Activated T-helper 1 cell treated with anti-CD3 and anti-CD28 coated beads, Interleukin-12 subunit alpha, Interleukin-12 subunit beta, Interleukin-2, Interleukin-4 antibody, amounts not matched to agents 30 ng/mL and 10 ng/mL and 1 ng/mL, durations not matched to agents 14 hours and 24 hours and 36 hours (primary cell): ENCODE measurements at regions not wholly inside any gene's neighbourhood (a gene's known extent, or its start where the extent isn't known, plus 50 kb on each side); places are given as distances from the start of the nearest gene placed in this dataset.

Experiments used
- DNase-seq: peaks from one replicate; pipeline ENCODE4 v3.0.0; 2021; ENCODE audit warnings: low spot score
- H3K27ac Mint-ChIP-seq: one replicate; pipeline ENCODE4 v1.8.0; 2021; ENCODE audit warnings: mild to moderate bottlenecking, mixed read lengths
- H3K27me3 Mint-ChIP-seq: one replicate; pipeline ENCODE4 v1.8.0; 2022; ENCODE audit warnings: mild to moderate bottlenecking, moderate library complexity, mixed read lengths; ENCODE audit not compliant: insufficient read depth
- H3K36me3 Mint-ChIP-seq: one replicate; pipeline ENCODE4 v1.8.0; 2021; ENCODE audit warnings: low read depth, mixed read lengths
- H3K4me1 Mint-ChIP-seq: one replicate; pipeline ENCODE4 v1.8.0; 2021; ENCODE audit warnings: low read depth, mixed read lengths
- H3K4me3 Mint-ChIP-seq: one replicate; pipeline ENCODE4 v1.8.0; 2021; ENCODE audit warnings: mild to moderate bottlenecking, moderate library complexity, mixed read lengths
- H3K9me3 Mint-ChIP-seq: one replicate; pipeline ENCODE4 v1.8.0; 2021; ENCODE audit warnings: mixed read lengths
- intact Hi-C: fragments of 100-400 bp; cut with micrococcal nuclease; formaldehyde crosslinking; loops from one replicate; pipeline ENCODE4 v1.15.1; 2024

- Mint-ChIP-seq H3K4me3 (no peak overlapping the region), H3K36me3 (no peaks in the 10 kb centered on the region), H3K9me3 (no peaks in the 10 kb centered on the region), H3K27me3 (peaks cover 2% of the 10 kb centered on the region), H3K27ac (no peak overlapping the region), H3K4me1 (no peaks in the 10 kb centered on the region)
- no peak for DNase-seq
- intact Hi-C loops = no loop called here
Measured at GRCh38 chr2:23073056-23073455, 311.9 kb upstream of the KLHL29 start.

GRCh38 chr2:23073671-23074070 is 311.3 kb upstream of the KLHL29 start:
- Mint-ChIP-seq H3K9me3 (no peaks in the 10 kb centered on the region), H3K4me3 (no peak overlapping the region), H3K27me3 (peaks cover 2% of the 10 kb centered on the region), H3K27ac (no peak overlapping the region), H3K36me3 (no peaks in the 10 kb centered on the region), H3K4me1 (no peaks in the 10 kb centered on the region)
- DNase-seq = no peak
- intact Hi-C loops = no loop called here

GRCh38 chr2:23077596-23077995 is 307.4 kb upstream of the KLHL29 start:
- H3K9me3 Mint-ChIP-seq = no peaks in the 10 kb centered on the region
- H3K36me3 Mint-ChIP-seq = no peaks in the 10 kb centered on the region
- H3K27me3 Mint-ChIP-seq = no peaks in the 10 kb centered on the region

DNA sequence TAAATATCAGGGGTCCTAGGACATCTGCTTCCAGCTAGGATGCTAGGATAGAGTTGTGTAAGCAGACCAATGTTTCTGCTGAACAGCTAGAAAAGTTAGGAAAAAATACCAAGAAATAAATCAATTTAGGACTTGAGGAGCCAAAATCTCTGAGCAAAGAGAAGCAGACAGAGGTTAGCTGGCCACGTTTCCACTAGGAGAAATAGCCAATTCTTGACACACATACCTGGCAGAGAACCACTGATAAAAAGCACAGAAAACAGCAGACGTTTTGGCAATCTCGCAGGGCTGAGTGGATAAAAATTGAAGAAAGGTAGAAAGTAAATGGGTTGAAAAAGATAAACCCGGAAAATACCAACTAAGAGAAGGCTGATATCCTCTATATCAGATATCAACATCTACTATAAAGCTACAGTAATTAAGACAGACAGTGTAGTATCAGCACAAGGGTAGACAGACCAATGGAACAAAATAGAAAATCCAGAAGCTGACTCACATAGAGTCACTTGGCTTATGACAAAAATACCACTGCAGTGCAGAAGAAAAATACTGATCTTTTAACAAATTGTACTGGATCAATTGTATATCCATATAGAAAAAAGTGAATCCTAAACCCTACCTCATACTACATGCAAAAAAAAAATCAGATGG is 306.1 kb upstream of the KLHL29 start:
- H3K9me3 Mint-ChIP-seq = no peaks in the 10 kb centered on the region
- H3K4me3 Mint-ChIP-seq = no peak overlapping the region
- no peaks in the 10 kb centered on the region for H3K36me3 Mint-ChIP-seq
- H3K4me1 Mint-ChIP-seq = no peaks in the 10 kb centered on the region
- intact Hi-C loops = no loop called here
- no peak overlapping the region for H3K27ac Mint-ChIP-seq
- H3K27me3 Mint-ChIP-seq = no peaks in the 10 kb centered on the region
- DNase-seq = no peak

More at GRCh38 chr2:23077596-23077995, 307.4 kb upstream of the KLHL29 start:
- intact Hi-C loops = no loop called here
- no peak overlapping the region for H3K27ac Mint-ChIP-seq
- H3K4me1 Mint-ChIP-seq = no peaks in the 10 kb centered on the region
- no peak overlapping the region for H3K4me3 Mint-ChIP-seq
- DNase-seq = no peak

DNA sequence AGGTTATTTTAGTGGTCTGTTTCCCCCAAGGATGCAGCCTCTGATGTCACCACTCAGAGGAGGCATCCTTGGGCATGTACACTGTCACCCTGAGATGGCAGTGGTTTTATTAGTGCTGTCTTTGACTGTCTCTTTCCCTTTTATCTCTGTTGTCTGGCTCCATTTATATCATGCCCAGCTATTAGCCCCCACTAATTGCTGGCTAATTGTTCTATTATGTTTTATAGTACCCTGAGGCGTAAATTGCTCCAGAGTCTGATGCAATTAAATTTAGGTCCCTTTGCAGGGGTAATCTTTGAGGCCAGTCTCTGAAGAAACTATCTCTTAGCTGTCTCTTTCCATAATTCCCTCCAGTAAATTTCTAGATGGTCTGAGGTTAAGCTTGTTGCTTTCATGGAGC is 301.0 kb upstream of the KLHL29 start:
- no peaks in the 10 kb centered on the region for H3K27me3 Mint-ChIP-seq
- intact Hi-C loops = no loop called here
- H3K4me3 Mint-ChIP-seq = no peak overlapping the region
- H3K27ac Mint-ChIP-seq = no peak overlapping the region
- no peaks in the 10 kb centered on the region for H3K4me1 Mint-ChIP-seq
- H3K9me3 Mint-ChIP-seq = no peaks in the 10 kb centered on the region
- no peaks in the 10 kb centered on the region for H3K36me3 Mint-ChIP-seq
- DNase-seq = no peak

DNA sequence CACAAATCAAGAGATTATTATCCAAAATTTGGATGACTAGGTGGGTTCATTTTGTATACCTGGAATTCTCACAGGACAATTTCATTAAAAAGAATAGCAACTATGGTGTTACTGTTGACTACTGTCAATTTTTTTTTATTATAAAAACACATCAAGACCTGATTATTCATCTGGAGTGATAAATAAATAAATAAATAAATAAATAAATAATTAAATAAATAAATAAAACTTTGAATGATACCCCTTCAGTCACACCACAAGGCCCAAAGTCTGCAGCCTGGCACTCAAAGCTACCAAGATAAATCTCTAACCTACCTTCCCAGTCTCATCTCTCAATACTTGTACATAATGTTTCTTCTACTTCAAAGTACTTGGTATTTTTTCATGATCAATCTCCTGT is 294.0 kb upstream of the KLHL29 start:
- Mint-ChIP-seq H3K4me1 (no peaks in the 10 kb centered on the region), H3K27ac (no peak overlapping the region), H3K36me3 (no peaks in the 10 kb centered on the region), H3K27me3 (no peaks in the 10 kb centered on the region), H3K9me3 (peaks cover 5% of the 10 kb centered on the region), H3K4me3 (no peak overlapping the region)
- intact Hi-C loops = no loop called here
- DNase-seq = no peak

DNA sequence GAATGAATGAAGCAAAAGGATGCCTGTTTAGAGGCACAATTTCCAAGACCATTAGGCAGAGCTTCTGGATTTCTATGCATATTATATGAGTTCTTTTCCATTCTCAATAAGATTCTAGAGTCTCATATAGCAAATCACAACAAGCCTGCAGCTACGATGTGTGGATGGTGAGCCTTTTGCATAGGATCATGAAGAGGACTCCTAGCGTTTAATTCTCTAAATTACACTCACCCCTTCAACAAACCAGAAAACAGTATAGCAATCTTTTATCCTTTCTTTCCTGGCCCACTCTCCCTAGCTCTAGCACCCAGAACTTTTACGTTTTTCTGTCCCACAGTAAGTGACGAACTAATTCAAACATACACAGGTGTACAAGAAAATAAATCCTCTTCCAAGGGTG is 293.1 kb upstream of the KLHL29 start:
- H3K27ac Mint-ChIP-seq = no peak overlapping the region
- intact Hi-C loops = no loop called here
- no peak overlapping the region for H3K4me3 Mint-ChIP-seq

DNA sequence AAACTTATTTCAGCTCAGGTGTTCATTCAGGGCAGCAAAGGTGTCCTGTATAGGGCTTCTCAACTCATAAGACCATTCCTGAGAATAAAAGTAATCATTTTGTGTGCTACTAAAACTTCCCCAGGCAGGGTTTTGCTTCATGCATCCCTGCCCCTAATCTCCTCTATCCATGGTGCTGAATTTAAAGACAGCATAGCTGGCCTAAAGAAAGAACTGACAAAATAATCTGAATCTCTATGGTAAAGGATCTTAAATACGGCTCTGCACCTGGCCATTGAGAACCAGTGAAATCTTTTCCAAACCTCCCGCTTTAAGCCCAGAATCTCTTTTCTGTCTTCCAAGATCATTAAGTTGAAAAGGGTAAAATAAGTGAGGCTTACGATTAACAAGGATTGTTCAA is 292.1 kb upstream of the KLHL29 start:
- H3K4me3 Mint-ChIP-seq = no peak overlapping the region
- no peaks in the 10 kb centered on the region for H3K36me3 Mint-ChIP-seq
- DNase-seq = no peak
- peaks cover 5% of the 10 kb centered on the region for H3K9me3 Mint-ChIP-seq
- intact Hi-C loops = no loop called here
- no peaks in the 10 kb centered on the region for H3K4me1 Mint-ChIP-seq
- H3K27me3 Mint-ChIP-seq = no peaks in the 10 kb centered on the region
- H3K27ac Mint-ChIP-seq = no peak overlapping the region

More for the DNA sequence above, 293.1 kb upstream of the KLHL29 start:
- DNase-seq = no peak
- no peaks in the 10 kb centered on the region for H3K36me3 Mint-ChIP-seq
- no peaks in the 10 kb centered on the region for H3K4me1 Mint-ChIP-seq
- H3K27me3 Mint-ChIP-seq = no peaks in the 10 kb centered on the region
- peaks cover 5% of the 10 kb centered on the region for H3K9me3 Mint-ChIP-seq

- intact Hi-C loops = no loop called here
- H3K27me3 Mint-ChIP-seq = no peaks in the 10 kb centered on the region
- no peak overlapping the region for H3K4me3 Mint-ChIP-seq
- no peak overlapping the region for H3K27ac Mint-ChIP-seq
- H3K36me3 Mint-ChIP-seq = no peaks in the 10 kb centered on the region
- H3K9me3 Mint-ChIP-seq = peaks cover 5% of the 10 kb centered on the region
- H3K4me1 Mint-ChIP-seq = no peaks in the 10 kb centered on the region
- no peak for DNase-seq
Measured at GRCh38 chr2:23093513-23093912, 291.5 kb upstream of the KLHL29 start.

- DNase-seq = no peak
- H3K4me3 Mint-ChIP-seq = no peak overlapping the region
- no peaks in the 10 kb centered on the region for H3K36me3 Mint-ChIP-seq
- H3K4me1 Mint-ChIP-seq = no peaks in the 10 kb centered on the region
- H3K27me3 Mint-ChIP-seq = no peaks in the 10 kb centered on the region
- no peak overlapping the region for H3K27ac Mint-ChIP-seq
- intact Hi-C loops = no loop called here
- H3K9me3 Mint-ChIP-seq = peaks cover 4% of the 10 kb centered on the region
Measured at GRCh38 chr2:23096906-23097602, 287.9 kb upstream of the KLHL29 start.

DNA sequence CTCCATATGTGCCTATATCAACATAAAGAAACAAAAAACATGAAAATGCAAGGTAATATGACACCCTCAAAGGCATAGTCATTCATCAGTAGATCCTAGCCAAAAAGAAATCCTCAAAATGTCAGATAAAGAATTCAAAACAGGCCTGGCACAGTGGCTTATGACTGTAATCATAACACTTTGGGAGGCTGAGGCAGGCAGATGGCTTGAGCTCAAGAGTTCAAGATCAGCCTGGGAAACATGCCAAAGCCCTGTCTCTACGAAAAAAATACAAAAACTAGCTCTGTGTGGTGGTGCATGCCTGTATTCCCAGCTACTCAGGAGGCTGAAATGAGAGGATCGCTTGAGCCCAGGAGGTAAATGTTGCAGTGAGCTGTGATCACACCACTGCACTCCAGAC is 284.6 kb upstream of the KLHL29 start:
- intact Hi-C loops = no loop called here
- H3K4me3 Mint-ChIP-seq = no peak overlapping the region
- H3K27ac Mint-ChIP-seq = no peak overlapping the region
- H3K27me3 Mint-ChIP-seq = no peaks in the 10 kb centered on the region
- DNase-seq = no peak
- H3K9me3 Mint-ChIP-seq = peaks cover 4% of the 10 kb centered on the region
- no peaks in the 10 kb centered on the region for H3K4me1 Mint-ChIP-seq
- no peaks in the 10 kb centered on the region for H3K36me3 Mint-ChIP-seq

DNA sequence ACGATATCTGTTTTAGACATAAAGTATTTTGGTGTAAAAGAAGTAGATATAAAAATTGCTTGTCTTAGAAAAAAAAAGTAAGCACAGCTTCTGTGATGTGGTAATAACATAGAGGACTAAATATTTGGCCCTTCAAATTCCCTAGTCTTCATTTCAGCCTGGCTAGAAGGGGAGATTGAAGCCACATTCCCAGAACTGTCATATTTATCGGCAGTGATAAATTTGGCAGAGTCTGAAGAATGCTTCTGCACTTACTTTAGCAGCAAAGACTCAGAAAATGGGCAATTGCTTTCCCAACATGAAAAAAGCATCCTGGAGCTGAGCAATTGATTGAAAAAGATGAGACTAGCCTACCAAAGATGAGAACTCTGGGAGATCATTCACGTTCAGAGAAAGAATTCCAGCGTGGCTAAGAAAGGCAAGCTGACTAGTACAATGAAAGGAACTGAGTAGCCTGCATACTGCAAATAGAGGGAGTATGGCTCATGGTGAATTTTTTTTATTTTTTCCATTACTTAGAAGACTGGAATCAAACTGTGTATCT is 278.7 kb upstream of the KLHL29 start:
- DNase-seq = no peak
- H3K27me3 Mint-ChIP-seq = no peaks in the 10 kb centered on the region
- no peaks in the 10 kb centered on the region for H3K4me1 Mint-ChIP-seq
- peaks cover 4% of the 10 kb centered on the region for H3K9me3 Mint-ChIP-seq
- H3K27ac Mint-ChIP-seq = no peak overlapping the region
- H3K36me3 Mint-ChIP-seq = no peaks in the 10 kb centered on the region
- H3K4me3 Mint-ChIP-seq = no peak overlapping the region
- intact Hi-C loops = no loop called here

GRCh38 chr2:23107327-23107941 is 277.5 kb upstream of the KLHL29 start:
- H3K36me3 Mint-ChIP-seq = no peaks in the 10 kb centered on the region
- H3K27me3 Mint-ChIP-seq = no peaks in the 10 kb centered on the region
- H3K9me3 Mint-ChIP-seq = no peaks in the 10 kb centered on the region
- DNase-seq = no peak
- no peaks in the 10 kb centered on the region for H3K4me1 Mint-ChIP-seq
- H3K27ac Mint-ChIP-seq = no peak overlapping the region
- no peak overlapping the region for H3K4me3 Mint-ChIP-seq
- intact Hi-C loops = no loop called here
